ENCODE measurements at regions not wholly inside any gene's neighbourhood (a gene's known extent, or its start where the extent isn't known, plus 50 kb on each side); places are given as distances from the start of the nearest gene placed in this dataset.

DNA sequence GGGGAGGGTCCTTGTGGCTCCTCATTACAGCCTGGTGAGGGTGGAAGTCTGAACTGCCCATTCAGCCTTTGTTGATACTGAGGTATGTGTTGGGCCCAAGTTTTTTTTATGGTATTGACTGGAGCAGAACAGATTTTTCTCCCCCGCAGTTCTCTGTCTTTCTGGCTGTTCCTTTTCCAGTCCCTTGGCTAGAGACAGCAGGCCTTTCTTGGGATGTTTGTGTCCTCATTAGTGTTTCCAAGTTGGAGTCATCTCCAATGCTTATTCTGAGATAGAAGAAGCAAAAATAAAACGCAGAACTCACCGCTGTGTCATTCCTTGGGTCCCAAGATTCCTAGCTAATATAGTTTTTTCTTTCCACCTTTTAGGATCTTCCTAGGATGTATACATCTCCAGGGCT is 193.3 kb downstream of the RAMP3 start:
- DNase-seq (ENCODE audit: low read depth in 2 of 2): no peak

DNA sequence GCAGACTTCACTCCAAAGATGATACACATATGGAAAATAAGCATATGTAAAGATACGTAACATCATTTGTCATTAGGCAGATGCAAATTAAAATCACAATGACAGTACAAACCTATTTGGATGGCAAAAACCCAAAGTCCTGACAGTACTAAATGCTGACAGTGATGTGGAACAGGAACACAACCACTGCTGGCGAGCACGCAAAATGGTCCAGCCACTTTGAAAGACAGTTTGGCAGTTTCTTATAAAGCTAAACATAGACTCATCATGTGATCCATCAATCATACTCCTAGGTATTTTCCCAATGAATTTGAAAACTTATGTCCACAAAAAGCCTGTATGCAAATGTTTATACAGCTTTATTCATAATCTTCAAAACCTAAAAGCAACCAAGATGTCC is 200.7 kb downstream of the RAMP3 start:
- no peak for DNase-seq (ENCODE audit: low read depth in 2 of 2)

DNA sequence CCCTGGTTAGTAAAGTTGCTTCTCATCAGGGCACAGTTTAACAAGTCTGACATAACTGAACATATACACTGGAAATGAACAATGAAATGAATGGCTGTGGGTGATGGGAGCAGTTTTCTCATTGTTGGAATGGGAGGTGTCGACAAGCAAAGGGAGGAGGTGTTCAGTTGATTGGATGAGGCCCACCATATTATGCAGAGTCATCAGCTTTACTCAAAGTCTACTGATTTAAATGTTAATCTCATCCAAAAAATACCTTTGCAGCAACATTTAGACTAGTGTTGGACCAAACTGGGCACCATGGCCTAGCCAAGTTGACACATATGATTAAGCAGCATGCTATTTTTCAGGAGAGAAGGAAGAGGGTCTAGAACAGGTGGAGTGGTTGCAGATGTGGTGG is 201.7 kb downstream of the RAMP3 start:
- no peak for DNase-seq (ENCODE audit: low read depth in 2 of 2)

DNA sequence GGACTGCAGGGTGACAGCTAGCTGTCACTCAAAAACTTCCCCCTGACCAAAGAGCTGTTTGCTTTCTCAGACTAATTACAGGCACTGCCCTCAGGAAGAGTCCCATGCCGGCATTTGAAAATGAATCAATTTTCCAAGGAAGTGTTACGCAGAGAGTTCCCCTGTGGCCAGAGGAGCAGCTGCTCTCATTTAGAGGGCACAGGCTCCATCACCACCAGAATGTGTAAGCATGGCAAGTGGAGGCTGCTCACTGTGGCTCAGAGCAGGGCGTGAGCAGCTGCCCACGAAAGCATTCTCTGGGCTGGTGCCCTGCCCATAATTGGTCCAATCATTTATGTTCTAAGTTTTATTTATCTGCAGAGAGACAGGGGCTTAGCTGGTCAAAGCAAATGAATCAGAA is 202.2 kb downstream of the RAMP3 start:
- no peak for DNase-seq (ENCODE audit: low read depth in 2 of 2)

DNA sequence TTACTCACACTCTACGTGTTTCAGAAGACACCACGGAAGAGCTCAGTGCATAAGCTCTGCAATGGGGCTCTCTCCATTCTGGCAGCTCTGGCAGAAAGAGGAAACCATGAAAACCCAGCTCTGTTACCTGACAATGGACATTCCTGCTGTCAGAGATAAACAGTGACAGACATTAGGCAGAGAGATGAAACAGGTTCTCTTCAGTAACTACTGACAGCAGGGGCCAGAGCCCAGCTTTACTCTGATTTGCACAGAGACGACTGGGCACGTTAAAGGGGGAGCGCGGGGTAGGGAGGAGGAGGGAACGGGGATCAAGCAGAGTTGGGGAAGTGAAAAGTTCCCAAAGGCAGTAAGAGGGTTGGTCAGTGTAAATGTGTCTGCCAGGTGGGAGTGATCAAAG is 206.1 kb downstream of the RAMP3 start:
- DNase-seq (ENCODE audit: low read depth in 2 of 2): no peak

DNA sequence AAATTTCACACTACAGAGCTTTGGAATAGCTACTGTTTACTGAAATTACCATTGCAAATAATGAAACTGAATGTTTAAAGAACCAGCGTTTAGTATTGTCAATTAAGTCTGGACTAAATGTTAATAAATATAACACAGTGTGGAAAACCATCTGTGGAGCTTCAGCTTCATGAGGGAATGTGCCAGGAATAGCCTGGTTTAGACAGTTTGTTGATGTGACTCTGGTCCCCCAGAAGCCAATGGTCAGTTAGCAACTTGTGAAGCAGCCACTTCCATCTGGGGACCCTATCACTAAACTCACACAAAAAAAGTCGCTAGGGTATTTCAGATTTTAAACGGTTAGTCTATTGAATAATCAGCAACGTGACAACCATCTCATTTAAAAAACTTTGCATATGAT is 207.8 kb downstream of the RAMP3 start:
- DNase-seq (ENCODE audit: low read depth in 2 of 2): no peak

DNA sequence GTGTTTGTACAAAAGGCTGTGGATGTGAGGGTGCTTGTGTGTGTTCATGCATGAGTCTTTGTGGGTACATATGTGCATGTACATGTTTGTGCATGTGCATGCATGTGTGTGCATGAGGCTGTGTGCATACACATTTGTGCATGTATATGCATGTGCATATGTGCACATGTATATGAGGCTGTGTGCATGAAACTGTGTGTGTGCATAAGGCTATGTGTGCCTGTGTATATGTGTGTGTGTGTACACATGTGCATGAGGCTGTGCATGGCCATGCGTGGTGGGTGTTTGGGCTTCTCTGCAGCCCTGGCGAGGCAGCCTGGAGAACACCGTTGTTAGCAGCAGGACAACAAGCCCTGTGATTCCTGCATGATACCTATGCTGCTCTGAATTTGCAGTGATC is 207.7 kb upstream of the ADCY1 start:
- no peak for DNase-seq (ENCODE audit: low read depth in 2 of 2)

DNA sequence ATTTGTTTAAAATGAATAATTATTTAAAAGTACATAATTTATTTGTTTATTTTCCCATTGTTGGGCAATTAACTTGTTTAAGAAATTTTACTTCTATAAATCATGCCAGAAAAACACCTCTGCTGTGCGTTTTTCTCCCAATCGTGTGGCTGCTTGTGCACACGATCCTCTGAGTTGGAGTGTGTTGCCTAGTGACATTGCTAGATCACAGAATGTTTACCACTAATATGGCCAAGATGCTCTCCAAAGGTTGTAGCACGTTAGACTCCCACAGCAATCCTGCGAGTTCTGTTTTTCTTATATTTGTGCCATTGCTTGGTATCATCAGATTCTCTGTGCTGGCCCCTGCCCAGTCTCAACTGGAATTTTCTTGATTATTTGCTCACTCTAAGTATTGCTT is 207.1 kb upstream of the ADCY1 start:
- DNase-seq (ENCODE audit: low read depth in 2 of 2): no peak

DNA sequence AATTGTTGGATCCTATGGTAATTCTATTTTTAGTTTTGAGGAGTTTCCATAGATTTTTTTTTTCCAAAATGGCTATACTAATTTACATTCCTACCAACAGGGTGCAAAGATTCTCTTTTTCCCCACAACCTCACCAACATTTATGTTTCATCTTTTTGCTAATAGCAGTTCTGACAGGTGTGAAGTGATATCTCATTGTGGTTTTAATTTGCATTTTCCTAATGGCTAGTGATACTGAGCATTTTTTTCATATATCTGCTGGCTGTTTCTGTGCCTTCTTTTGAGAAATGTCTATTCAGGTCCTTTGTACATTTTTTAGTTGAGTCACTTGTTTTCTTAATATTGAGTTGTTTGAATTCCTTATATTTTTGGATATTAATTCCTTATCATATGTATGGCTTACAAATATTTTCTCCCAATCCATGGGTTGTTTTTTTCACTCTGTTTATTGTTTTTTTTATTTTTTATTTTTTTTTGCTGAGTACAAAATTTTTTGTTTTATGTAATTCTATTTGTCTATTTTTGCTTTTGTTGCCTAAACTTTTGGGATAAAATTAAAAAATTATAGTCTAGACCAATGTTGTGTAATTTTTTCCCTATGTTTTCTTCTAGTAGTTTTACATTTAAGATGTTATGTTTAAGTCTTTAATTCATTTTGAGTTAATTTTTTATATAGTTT is 205.9 kb upstream of the ADCY1 start:
- DNase-seq (ENCODE audit: low read depth in 2 of 2): no peak

DNA sequence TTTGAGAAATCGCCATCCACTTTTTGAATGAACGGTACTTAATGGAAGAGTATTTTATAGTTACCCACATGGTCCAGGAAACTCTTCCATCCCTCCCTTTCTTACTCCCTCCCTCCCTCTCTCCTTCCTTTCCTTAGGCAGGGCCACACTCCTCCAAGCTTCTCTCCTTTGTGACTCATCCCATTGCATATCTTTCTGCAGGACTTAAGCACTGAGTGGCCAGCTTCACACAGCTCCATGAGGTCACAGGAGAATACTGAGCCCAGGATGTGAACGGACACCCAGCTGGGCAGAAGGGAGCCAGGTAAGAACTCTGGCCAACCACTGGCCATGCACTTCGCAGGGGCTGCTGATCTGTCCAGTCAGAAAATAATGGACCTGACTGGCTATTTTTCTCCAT is 189.7 kb upstream of the ADCY1 start:
- DNase-seq (ENCODE audit: low read depth in 2 of 2): no peak

DNA sequence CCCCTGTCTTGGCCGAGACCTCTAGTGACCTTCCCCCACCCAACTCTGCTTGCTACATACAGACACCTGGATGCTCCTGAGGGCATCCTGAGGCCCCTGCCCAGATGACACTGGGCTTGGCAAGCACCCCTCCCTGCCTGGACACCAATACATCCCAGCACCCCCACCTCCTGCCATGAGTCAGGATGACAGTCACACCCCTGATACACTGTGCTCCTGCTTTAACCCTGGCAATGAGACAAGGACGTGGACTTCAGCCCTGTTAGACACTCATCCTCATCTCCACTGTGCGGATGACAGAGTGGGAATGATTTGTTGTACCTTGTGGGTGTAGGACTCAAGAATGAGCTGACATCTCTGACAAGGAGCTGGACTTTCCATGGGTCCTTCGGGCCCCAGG is 186.3 kb upstream of the ADCY1 start:
- DNase-seq (ENCODE audit: low read depth in 2 of 2): no peak

DNA sequence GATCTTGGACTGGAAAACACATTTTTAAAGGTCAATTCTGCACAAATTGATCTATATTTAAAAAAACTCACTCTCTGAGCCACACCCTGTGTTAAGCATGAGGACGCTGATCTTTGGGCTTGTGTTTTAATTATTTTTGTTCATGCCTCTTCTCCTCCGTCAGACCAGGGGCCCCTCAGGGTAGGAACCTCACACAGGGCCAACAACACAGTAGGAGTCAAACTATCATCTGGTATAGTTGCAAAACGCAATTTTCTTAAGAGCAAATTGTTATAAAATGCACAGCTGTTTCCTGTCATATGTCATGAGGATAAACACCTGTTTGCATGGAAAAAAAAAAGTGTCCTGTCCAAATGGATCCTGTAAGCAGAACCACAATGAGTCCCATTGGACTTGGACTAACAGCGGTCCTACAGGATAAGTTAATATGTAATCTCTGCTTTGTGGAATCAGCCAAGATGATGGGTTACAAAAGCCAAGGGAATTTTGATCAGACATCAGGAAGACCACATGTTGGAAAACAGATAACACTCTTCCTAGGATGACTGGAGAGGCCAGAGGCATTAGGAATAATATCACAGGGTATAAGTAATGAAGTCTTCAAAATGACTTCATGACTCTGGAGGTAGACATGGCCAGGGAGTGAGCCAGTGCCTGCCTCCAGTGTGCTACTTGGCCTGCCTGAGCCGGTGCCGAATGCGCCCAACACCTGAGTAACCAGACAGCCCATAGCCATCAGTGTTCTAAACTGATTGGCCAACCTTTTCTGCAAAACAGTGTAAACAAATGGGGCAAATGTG is 184.9 kb upstream of the ADCY1 start:
- no peak for DNase-seq (ENCODE audit: low read depth in 2 of 2)

DNA sequence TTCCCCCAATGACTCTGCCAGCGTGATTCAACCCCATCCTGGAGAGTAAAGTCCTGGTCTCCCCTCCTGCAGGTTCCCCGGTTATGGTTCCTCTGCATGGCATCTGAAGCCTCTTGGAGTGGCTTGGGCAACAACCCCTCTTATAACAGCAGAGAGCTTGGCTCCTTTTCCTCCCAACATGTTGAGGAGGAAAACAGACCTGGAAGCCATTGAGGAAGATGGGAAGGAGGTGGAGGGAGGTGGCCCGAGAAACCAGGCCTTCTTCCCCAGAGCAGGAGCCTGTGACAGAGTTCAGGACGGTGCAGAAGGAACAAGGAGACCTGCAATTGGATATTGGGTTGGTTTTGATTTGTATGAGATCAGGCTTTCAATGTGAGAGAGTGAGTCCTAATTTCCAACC is 184.0 kb upstream of the ADCY1 start:
- DNase-seq (ENCODE audit: low read depth in 2 of 2): no peak

DNA sequence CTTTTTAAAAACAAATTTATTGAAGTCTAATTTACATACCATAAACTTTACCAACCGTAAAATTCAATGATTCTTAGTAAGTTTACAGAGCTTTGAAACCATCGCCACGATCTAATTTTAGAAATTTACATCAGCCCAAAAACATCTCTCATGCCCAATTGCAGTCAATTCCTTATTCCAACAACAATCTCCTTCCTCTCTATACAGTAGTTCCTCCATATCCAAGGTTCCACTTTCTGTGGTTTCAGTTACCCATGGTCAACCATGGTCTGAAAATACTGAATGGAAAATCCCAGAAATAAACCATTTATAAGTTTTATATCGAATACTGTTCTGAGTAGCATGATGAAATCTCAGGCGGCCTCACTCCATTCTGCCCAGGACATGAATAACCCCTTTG is 183.4 kb upstream of the ADCY1 start:
- no peak for DNase-seq (ENCODE audit: low read depth in 2 of 2)

DNA sequence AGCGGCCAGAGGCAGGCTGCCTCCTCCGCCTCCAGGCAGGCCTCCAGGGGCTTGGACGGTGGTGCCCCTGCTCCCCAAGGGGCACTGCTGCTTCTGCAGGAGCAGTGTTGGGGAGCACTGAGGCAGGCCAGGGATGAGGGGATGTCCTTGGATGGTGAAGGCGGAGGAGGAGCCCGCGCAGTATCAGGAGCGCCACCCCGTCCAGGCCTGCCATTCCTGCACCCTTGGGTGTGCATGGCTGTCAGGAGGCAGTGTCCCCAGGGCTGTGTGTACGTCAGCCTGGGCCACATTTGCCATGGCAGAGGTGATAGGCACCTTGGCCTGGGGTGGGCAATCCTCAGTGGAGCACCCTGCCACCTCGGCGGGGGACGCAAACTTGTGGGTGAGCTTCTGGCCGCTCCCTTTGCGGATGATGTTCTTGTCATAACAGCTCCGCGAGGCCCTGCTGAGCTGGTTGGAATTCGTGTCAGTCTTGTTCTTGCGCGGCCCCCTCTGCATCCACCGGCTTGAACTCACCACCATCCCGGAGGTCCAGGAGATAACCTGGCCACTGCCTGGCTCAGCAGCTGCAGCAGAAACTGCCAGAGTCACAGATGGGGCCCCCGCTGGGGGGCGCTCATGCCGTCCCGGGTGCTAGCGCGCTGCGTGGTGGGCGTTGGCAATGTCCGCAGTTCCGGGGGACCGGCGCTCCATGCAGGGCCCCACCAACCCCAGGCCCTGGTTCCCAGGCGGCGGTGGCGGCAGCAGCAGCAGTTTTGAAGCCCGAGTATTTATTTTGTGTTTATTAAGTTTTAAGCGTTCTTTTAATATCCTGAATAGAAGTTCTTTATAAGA is 182.3 kb upstream of the ADCY1 start:
- DNase-seq (ENCODE audit: low read depth in 2 of 2): no peak

DNA sequence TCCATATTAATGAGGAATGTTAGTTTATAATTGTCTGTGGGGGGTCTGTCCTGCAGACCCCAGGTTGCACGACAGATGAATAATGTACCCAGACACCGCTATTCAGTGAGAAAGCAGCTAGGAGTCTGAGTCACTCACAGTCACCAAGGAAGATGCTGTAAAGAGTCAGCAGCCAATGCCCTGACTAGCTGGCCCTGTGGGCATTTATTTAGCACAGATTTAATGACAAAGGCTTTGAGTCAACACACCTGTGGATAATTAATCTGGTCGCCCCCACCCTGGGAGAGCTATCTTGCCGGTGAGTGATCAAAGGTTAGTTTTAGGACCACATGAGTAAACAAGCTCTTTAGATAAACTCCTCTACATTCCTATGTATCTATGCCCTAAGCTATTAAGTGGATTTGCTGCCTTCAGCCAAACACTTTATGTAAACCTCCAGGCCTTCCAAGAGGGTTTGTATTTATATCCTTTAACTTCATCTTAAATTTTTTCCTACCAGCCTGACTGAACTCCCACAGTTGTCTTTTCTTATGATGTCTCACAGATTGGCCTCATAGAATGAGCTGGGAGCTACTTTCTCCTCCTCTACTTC is 180.0 kb upstream of the ADCY1 start:
- DNase-seq (ENCODE audit: low read depth in 2 of 2): no peak

DNA sequence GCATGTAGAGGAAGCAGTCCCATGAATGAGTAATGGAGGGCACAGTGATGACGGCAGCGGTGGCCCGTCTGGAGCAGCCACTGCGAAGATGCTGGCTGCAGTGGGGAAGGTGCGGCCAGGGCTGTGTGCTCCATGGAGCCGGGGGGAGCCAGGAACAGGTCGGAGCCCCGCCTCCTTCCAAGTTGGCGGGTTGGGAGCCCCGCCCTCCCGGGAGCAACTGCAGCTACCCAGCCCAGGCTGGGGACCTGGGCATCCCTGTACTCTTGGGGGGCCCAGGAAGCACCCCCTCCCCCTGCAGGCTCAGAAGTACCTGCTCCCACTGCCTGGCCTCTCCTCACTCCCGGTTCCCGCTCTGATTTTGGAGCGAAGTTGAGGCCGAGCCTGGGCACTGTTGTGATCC is 175.1 kb upstream of the ADCY1 start:
- no peak for DNase-seq (ENCODE audit: low read depth in 2 of 2)

DNA sequence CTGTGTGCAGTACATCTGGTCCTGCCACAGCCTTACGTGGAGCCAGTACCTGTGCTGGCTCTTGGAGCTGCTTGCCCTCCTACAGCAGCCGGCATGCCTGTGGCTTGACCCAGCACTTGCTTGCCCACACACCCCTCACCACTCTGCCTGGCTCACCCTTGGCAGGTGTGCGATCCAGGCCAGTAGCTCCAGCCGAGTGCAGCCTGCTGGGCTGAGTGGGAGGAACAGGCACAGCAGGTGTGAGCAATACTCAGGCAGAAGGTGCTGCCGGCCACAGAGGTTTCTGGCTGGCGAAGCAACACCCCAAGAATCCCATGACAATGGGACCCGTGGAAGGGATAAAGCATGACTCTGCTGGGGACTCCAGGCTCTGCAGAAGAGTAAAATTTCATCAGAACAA is 173.5 kb upstream of the ADCY1 start:
- DNase-seq (ENCODE audit: low read depth in 2 of 2): no peak

DNA sequence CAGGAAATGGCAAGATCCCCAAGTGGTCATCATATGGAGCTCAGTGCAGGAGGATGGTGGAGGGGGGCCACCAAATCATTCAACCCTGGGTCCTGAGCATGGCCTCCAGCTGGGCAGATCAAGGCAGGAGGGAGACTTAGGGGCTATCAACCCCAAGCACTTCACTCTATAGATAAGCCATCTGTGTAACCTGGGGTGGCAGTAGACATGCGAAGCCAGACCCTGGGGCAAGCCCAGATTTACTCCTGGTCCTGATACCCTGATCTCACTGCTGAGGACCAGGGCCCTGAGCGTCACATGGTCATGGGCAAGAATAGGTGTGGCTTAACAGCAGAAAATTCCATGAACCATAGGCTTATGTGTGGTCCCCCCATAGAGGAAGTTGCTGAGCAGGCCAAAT is 173.0 kb upstream of the ADCY1 start:
- no peak for DNase-seq (ENCODE audit: low read depth in 2 of 2)

DNA sequence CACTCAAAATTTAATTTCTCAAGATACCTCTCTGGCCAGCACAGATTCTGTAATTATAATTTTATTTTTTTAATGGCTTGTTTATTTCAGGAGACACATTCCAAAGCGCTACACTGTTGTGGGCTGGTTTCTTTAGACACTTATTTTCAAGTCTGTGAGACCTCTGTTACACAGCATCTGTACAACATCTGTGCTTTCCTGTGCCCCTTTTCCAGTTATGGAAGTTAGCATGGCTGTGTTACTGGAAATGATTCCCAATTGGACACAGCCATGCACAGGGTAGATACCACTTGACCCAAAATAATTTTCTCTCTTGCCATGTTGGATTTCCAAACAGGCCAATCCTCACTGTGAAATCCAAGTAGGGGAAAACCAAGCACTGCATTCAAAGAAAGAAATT is 172.3 kb upstream of the ADCY1 start:
- DNase-seq (ENCODE audit: low read depth in 2 of 2): no peak

DNA sequence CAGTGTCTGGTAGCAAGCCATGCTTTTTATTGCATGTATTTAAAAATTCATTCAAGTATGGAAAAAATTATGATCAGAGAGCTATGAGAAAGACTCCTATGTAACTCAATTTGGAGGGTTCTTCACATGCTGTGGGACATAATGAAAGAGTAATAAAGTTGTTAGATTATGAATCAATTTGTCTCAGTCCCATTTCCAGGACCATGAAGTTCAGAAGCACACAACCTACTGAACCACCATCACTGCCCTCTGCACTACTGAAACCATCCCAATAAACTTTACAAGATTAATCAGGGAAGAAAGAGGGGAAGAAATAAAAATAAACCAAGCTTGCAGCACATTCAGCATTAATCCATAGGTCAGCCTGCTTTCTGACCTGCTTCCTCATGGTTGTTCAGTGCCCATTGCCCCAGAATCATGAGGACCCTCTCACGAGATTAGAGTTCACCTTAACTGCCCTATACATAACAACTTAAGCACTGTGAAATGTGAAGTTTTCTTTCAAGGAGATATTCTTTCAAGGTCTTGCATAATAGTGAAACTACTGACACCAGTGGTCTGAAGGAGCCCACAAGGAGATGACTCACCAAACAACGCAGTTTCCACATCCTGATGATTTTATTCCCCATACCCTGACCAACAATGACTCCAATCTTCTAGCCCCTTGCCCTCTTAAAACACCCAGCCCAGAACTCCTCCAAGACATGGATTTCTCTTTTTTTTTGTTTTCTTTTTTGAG is 171.5 kb upstream of the ADCY1 start:
- DNase-seq (ENCODE audit: low read depth in 2 of 2): no peak

DNA sequence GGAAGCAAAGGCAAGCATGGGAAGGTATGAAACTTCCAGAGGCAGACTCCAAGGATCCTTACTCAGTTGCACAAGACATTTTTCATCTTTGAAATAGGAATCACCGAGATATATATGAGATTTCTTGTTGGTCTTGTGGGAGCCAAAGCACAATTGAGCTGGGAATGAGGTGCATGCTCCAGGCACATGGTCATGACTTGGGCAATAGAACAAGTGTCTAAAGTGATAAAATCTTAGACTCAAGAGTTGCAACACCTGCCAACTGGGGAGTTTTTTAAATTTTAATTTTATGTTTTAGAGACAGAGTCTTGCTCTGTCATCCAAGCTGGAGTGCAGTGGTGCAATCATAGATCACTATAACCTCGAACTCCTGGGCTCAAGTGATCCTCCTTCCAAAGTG is 169.5 kb upstream of the ADCY1 start:
- DNase-seq (ENCODE audit: low read depth in 2 of 2): no peak

Data from dermis microvascular lymphatic vessel endothelial cell (primary cell).